Neural cell (in vitro differentiated cells): ENCODE measurements at regions not wholly inside any gene's neighbourhood (a gene's known extent, or its start where the extent isn't known, plus 50 kb on each side); places are given as distances from the start of the nearest gene placed in this dataset.

ENCODE experiments used
- H2AFZ ChIP-seq: fragments of 200-600, 300-800 bp; sonication (generic), shearing (Covaris generic); 2 replicates; pipeline ENCODE4 v1.6.0; 2014; ENCODE audit warnings: low read depth, mild to moderate bottlenecking, antibody characterized with exemption, low read length, moderate library complexity
- H3F3A ChIP-seq: fragments of 200-600 bp; shearing (Covaris generic); 2 replicates; pipeline ENCODE4 v1.6.1; 2016; ENCODE audit warnings: mild to moderate bottlenecking, moderate library complexity, mixed read lengths, antibody characterized with exemption, low read length; ENCODE audit not compliant: insufficient read depth, poor library complexity, severe bottlenecking
- H3K27ac ChIP-seq: fragments of 200-600, 300-800 bp; sonication (generic), shearing (Covaris generic); 2 replicates; pipeline ENCODE4 v1.5.1; 2014; ENCODE audit warnings: mild to moderate bottlenecking, low read length, moderate library complexity
- H3K27me3 ChIP-seq: fragments of 300-800, 200-600 bp; sonication (generic), shearing (Covaris generic); 2 replicates; pipeline ENCODE4 v1.6.0; 2014; ENCODE audit warnings: mild to moderate bottlenecking, low read depth, low read length, moderate library complexity; ENCODE audit not compliant: insufficient read depth
- H3K36me3 ChIP-seq: fragments of 300-800, 200-600 bp; sonication (generic), shearing (Covaris generic); 2 replicates; pipeline ENCODE4 v1.5.1; 2014; ENCODE audit warnings: mild to moderate bottlenecking, antibody characterized with exemption, low read length, moderate library complexity; ENCODE audit not compliant: insufficient read depth
- H3K4me2 ChIP-seq: fragments of 300-800, 200-600 bp; sonication (generic), shearing (Covaris generic); 2 replicates; pipeline ENCODE4 v1.6.0; 2014; ENCODE audit warnings: mild to moderate bottlenecking, low read length
- H3K4me3 ChIP-seq: fragments of 300-800, 200-600 bp; sonication (generic), shearing (Covaris generic); 2 replicates; pipeline ENCODE4 v1.5.1; 2014; ENCODE audit warnings: mild to moderate bottlenecking, low read length, moderate library complexity
- H3K79me2 ChIP-seq: fragments of 200-600 bp; shearing (Covaris generic); replicated peaks from 2 replicates; pipeline ENCODE4 v1.6.0; 2014; ENCODE audit warnings: mild to moderate bottlenecking, low read length, moderate library complexity; ENCODE audit not compliant: insufficient read depth
- H3K9ac ChIP-seq: fragments of 300-800, 200-600 bp; sonication (generic), shearing (Covaris generic); 2 replicates; pipeline ENCODE4 v1.6.1; 2016; ENCODE audit warnings: mild to moderate bottlenecking, low read length, mixed read lengths
- H3K9me2 ChIP-seq: fragments of 200-600 bp; shearing (Covaris generic); 2 replicates; pipeline ENCODE4 v1.6.1; 2016; ENCODE audit warnings: mild to moderate bottlenecking, low read length, mixed read lengths; ENCODE audit not compliant: insufficient read depth
- H3K9me3 ChIP-seq: fragments of 200-600, 300-800 bp; sonication (generic), shearing (Covaris generic); 2 replicates; pipeline ENCODE4 v1.6.1; 2016; ENCODE audit warnings: mild to moderate bottlenecking, mixed run types, low read length, moderate library complexity, mixed read lengths
- H4K20me1 ChIP-seq: fragments of 200-600 bp; shearing (Covaris generic); 2 replicates; pipeline ENCODE4 v1.6.1; 2016; ENCODE audit warnings: mild to moderate bottlenecking, mixed run types; ENCODE audit not compliant: insufficient read depth
- CTCF ChIP-seq: fragments of 450-650 bp; IDR thresholded peaks from 2 replicates; pipeline ENCODE4 v1.5.1; 2014; ENCODE audit warnings: antibody characterized with exemption, mild to moderate bottlenecking, moderate library complexity; ENCODE audit not compliant: poor library complexity, severe bottlenecking
- EP300 ChIP-seq: fragments of 450-650 bp; conservative IDR thresholded peaks from 2 replicates; pipeline ENCODE4 v1.6.1; 2014; ENCODE audit warnings: antibody characterized with exemption, mild to moderate bottlenecking, moderate library complexity; ENCODE audit not compliant: poor library complexity, severe bottlenecking
- EZH2 ChIP-seq: fragments of 200-600, 300-800 bp; shearing (Covaris generic), sonication (generic); IDR thresholded peaks from 2 replicates; pipeline ENCODE4 v1.6.1; 2014; ENCODE audit warnings: antibody characterized with exemption, low read length, borderline replicate concordance, mild to moderate bottlenecking; ENCODE audit not compliant: insufficient read depth, poor library complexity, severe bottlenecking
- MXI1 ChIP-seq: fragments of 450-650 bp; conservative IDR thresholded peaks from 2 replicates; pipeline ENCODE4 v1.6.1; 2014; ENCODE audit warnings: antibody characterized with exemption, mild to moderate bottlenecking; ENCODE audit not compliant: poor library complexity, severe bottlenecking
- POLR2AphosphoS5 ChIP-seq: IDR thresholded peaks from 2 replicates; pipeline ENCODE4 v1.6.1; 2012
- RAD21 ChIP-seq: fragments of 450-650 bp; conservative IDR thresholded peaks from 2 replicates; pipeline ENCODE4 v1.6.1; 2014; ENCODE audit warnings: antibody characterized with exemption, mild to moderate bottlenecking, moderate library complexity
- REST ChIP-seq: IDR thresholded peaks from 2 replicates; pipeline ENCODE4 v1.6.1; 2012; ENCODE audit warnings: borderline replicate concordance
- SMC3 ChIP-seq: fragments of 450-650 bp; conservative IDR thresholded peaks from 2 replicates; pipeline ENCODE4 v1.6.1; 2014; ENCODE audit warnings: antibody characterized with exemption, mild to moderate bottlenecking, moderate library complexity; ENCODE audit not compliant: poor library complexity
- TAF1 ChIP-seq: IDR thresholded peaks from 2 replicates; pipeline ENCODE4 v1.6.1; 2012; ENCODE audit warnings: low read depth

- H3K36me3 ChIP-seq, result no peaks in the 10 kb centered on the region
- H4K20me1 ChIP-seq, result no peaks in the 10 kb centered on the region
- no peak overlapping the region for H2AFZ ChIP-seq
- no peak overlapping the region for H3K27ac ChIP-seq
- no peaks in the 10 kb centered on the region for H3F3A ChIP-seq
- H3K27me3 ChIP-seq, result no peaks in the 10 kb centered on the region
- TF ChIP-seq POLR2AphosphoS5 (no peak), EP300 (no peak), CTCF (no peak), REST (no peak), EZH2 (no peak), MXI1 (no peak), TAF1 (no peak), SMC3 (no peak)
- H3K9me2 ChIP-seq, result no peaks in the 10 kb centered on the region
- no peaks in the 10 kb centered on the region for H3K9me3 ChIP-seq
- H3K4me2 ChIP-seq, result no peak overlapping the region
- H3K4me3 ChIP-seq, result no peak overlapping the region
- no peak overlapping the region for H3K9ac ChIP-seq
- H3K79me2 ChIP-seq, result no peaks in the 10 kb centered on the region
Measured at GRCh38 chr4:24174602-24175001, 284.8 kb upstream of the PPARGC1A start.

DNA sequence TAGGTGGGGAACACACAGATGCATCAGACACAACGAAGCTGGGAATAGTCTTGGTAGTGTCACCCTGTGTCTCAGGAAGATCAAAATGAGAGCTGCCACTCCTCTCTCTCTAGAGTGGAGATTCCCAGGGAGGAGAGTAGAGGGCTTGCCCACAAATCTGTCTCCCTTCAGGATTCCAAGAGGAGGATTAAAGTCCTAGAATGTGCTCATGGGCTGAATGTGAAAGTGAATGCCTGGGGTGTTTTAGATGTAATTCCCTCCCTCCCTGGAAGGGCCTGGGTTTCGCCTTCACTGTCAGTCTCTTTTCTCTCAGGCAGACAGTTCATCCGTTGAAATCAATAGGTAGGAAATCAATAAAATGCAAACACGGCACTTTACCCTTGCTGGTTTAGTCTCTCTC, 282.6 kb upstream of the PPARGC1A start:
- Histone ChIP-seq H3K4me2 (no peak overlapping the region), H3K9ac (no peak overlapping the region)

More for the DNA sequence above, 282.6 kb upstream of the PPARGC1A start:
- Histone ChIP-seq H3K36me3 (no peaks in the 10 kb centered on the region), H4K20me1 (no peaks in the 10 kb centered on the region), H3K9me3 (no peaks in the 10 kb centered on the region), H3F3A (no peaks in the 10 kb centered on the region), H2AFZ (no peak overlapping the region), H3K9me2 (no peaks in the 10 kb centered on the region), H3K4me3 (no peak overlapping the region), H3K27me3 (no peaks in the 10 kb centered on the region), H3K79me2 (no peaks in the 10 kb centered on the region), H3K27ac (no peak overlapping the region)
- no peak for TF ChIP-seq MXI1
- TF ChIP-seq EZH2, result no peak
- TF ChIP-seq SMC3, result no peak
- no peak for TF ChIP-seq EP300
- TF ChIP-seq POLR2AphosphoS5, result no peak
- no peak for TF ChIP-seq RAD21
- no peak for TF ChIP-seq TAF1
- TF ChIP-seq REST, result no peak
- TF ChIP-seq CTCF, result no peak
